Liver (tissue), 8 donors: ENCODE measurements at regions not wholly inside any gene's neighbourhood (a gene's known extent, or its start where the extent isn't known, plus 50 kb on each side); places are given as distances from the start of the nearest gene placed in this dataset.

Experiments used
- DNase-seq: peaks from one replicate; pipeline ENCODE4 v3.0.0-alpha.2; 2017; ENCODE audit warnings: low spot score
- H3K27ac ChIP-seq, 2 donors: one replicate each; pipeline ENCODE4 v1.7.0; 2013; ENCODE audit warnings: inconsistent platforms in 2 of 2, low read length in 2 of 2, control low read depth in 1 of 2, low read depth in 1 of 2, mild to moderate bottlenecking in 1 of 2
- H3K27me3 ChIP-seq, 4 donors: one replicate each; pipeline versions ENCODE4 v1.6.1 to v1.7.0; 2013; ENCODE audit warnings: low read length in 3 of 4, inconsistent platforms in 1 of 4, mild to moderate bottlenecking in 1 of 4, moderate library complexity in 1 of 4; ENCODE audit not compliant: control insufficient read depth in 4 of 4, insufficient read depth in 4 of 4
- H3K36me3 ChIP-seq, 4 donors: one replicate each; pipeline versions ENCODE4 v1.6.1 to v1.7.0; 2013; ENCODE audit warnings: low read length in 3 of 4, mild to moderate bottlenecking in 3 of 4, low read depth in 1 of 4, moderate library complexity in 1 of 4; ENCODE audit not compliant: control insufficient read depth in 4 of 4, insufficient read depth in 3 of 4
- H3K4me1 ChIP-seq, 4 donors: one replicate each; pipeline versions ENCODE4 v1.6.1 to v1.7.0; 2013; ENCODE audit warnings: low read length in 3 of 4, mild to moderate bottlenecking in 3 of 4, moderate library complexity in 1 of 4; ENCODE audit not compliant: control insufficient read depth in 4 of 4, insufficient read depth in 4 of 4
- H3K4me3 ChIP-seq, 3 donors: one replicate each; pipeline versions ENCODE4 v1.6.1 to v1.7.0; 2013; ENCODE audit warnings: low read length in 3 of 3, control low read depth in 1 of 3, low read depth in 1 of 3, mild to moderate bottlenecking in 1 of 3
- H3K9ac ChIP-seq, 2 donors: one replicate each; pipeline ENCODE4 v1.7.0; 2013; ENCODE audit warnings: low read length in 2 of 2, mild to moderate bottlenecking in 2 of 2, moderate library complexity in 2 of 2, control low read depth in 1 of 2, low read depth in 1 of 2
- H3K9me3 ChIP-seq, 4 donors: one replicate each; pipeline versions ENCODE4 v1.6.1 to v1.7.0; 2013; ENCODE audit warnings: low read length in 3 of 4; ENCODE audit not compliant: control insufficient read depth in 4 of 4
- EGR1 ChIP-seq, 2 donors: IDR thresholded peaks; 2 replicates each; pipeline ENCODE4 v1.6.1; 2016 to 2018; ENCODE audit warnings: antibody characterized with exemption in 2 of 2, low read depth in 2 of 2
- FOXA1 ChIP-seq: IDR thresholded peaks from 2 replicates; pipeline ENCODE4 v1.6.1; 2016; ENCODE audit warnings: antibody characterized with exemption
- FOXA2 ChIP-seq: IDR thresholded peaks from 2 replicates; pipeline ENCODE4 v1.6.1; 2016; ENCODE audit warnings: antibody characterized with exemption
- GABPA ChIP-seq, 2 donors: IDR thresholded peaks in 1 of 2; conservative IDR thresholded peaks in 1 of 2; 2 replicates each; pipeline ENCODE4 v1.6.1; 2016; ENCODE audit warnings: antibody characterized with exemption in 2 of 2, mild to moderate bottlenecking in 1 of 2, moderate library complexity in 1 of 2
- HNF4A ChIP-seq, 2 donors: conservative IDR thresholded peaks; 2 replicates each; pipeline ENCODE4 v1.6.1; 2016; ENCODE audit warnings: antibody characterized with exemption in 2 of 2, mild to moderate bottlenecking in 2 of 2
- HNF4G ChIP-seq: IDR thresholded peaks from 2 replicates; pipeline ENCODE4 v1.6.1; 2016; ENCODE audit warnings: antibody characterized with exemption
- JUND ChIP-seq, 2 donors: IDR thresholded peaks; 2 replicates each; pipeline ENCODE4 v1.6.1; 2016; ENCODE audit warnings: antibody characterized with exemption in 2 of 2
- NR2F2 ChIP-seq: IDR thresholded peaks from 2 replicates; pipeline ENCODE4 v1.6.1; 2016; ENCODE audit warnings: antibody characterized with exemption
- RAD21 ChIP-seq, 2 donors: IDR thresholded peaks; 2 replicates each; pipeline ENCODE4 v1.6.1; 2016; ENCODE audit warnings: antibody characterized with exemption in 2 of 2, mild to moderate bottlenecking in 2 of 2
- RXRA ChIP-seq, 2 donors: IDR thresholded peaks; 2 replicates each; pipeline ENCODE4 v1.6.1; 2017 to 2018; ENCODE audit warnings: antibody characterized with exemption in 2 of 2, mild to moderate bottlenecking in 1 of 2
- SP1 ChIP-seq: IDR thresholded peaks from 2 replicates; pipeline ENCODE4 v1.6.1; 2018; ENCODE audit warnings: antibody characterized with exemption, mild to moderate bottlenecking
- TAF1 ChIP-seq: conservative IDR thresholded peaks from 2 replicates; pipeline ENCODE4 v1.6.1; 2016; ENCODE audit warnings: antibody characterized with exemption, mild to moderate bottlenecking
- YY1 ChIP-seq: IDR thresholded peaks from 2 replicates; pipeline ENCODE4 v1.6.1; 2016; ENCODE audit warnings: antibody characterized with exemption, mild to moderate bottlenecking
- WGBS: extraction: QIAGEN DNeasy Blood & Tissue Kit; methylation state at CpG from one replicate; pipeline ENCODE4 v1.1.7; 2013; 5-methylcytosine and 5-hydroxymethylcytosine counted together
- TF ChIP-seq, protein P1 (sequence below): IDR thresholded peaks from 2 replicates; pipeline ENCODE4 v1.6.1; 2016; ENCODE audit warnings: antibody characterized with exemption, mild to moderate bottlenecking
- TF ChIP-seq, protein P2 (sequence below): fragments of 150-350 bp; IDR thresholded peaks from 2 replicates; pipeline ENCODE4 v1.5.1; 2017; ENCODE audit warnings: improper control_type of control experiment, low read depth, low read length; ENCODE audit not compliant: missing input control
- TF ChIP-seq, protein P3 (sequence below): IDR thresholded peaks from 2 replicates; pipeline ENCODE4 v1.6.1; 2016; ENCODE audit warnings: antibody characterized with exemption
- TF ChIP-seq, protein P4 (sequence below): IDR thresholded peaks from 2 replicates; pipeline ENCODE4 v1.6.1; 2016; ENCODE audit warnings: antibody characterized with exemption
- TF ChIP-seq, protein P5 (sequence below): IDR thresholded peaks from 2 replicates; pipeline ENCODE4 v1.6.1; 2016; ENCODE audit warnings: antibody characterized with exemption
- donor health status: healthy.
- donor health status: healthy.
- donor health status: healthy.
- donor health status: healthy.
- donor health status: healthy.

DNA sequence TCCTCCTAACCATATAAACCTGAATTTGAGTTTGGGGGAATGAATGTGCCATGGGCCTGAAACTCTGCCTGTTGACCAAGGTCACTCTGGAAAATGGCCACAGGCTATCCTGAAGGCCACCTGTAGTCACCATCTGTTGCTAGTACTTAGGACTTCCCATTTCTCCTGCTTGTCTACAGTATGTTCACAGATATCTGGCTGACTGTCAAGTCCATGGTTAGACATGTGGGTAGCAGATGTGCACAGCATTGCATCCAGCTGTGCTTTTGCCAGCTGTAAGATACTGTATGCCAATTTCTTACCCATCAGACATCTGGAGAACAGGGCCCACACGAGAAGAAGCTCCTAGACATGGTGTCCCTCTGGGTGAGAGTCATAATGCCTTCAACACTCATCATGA, 475.4 kb downstream of the INSC start:
- no peak overlapping the region for H3K4me3 ChIP-seq
- H3K9ac ChIP-seq, result no peak overlapping the region
- H3K36me3 ChIP-seq, result no peaks in the 10 kb centered on the region
- no peaks in the 10 kb centered on the region for H3K4me1 ChIP-seq
- WGBS, result 81% methylated on average over 1 of the region's 1 CpG
- no peaks in the 10 kb centered on the region for H3K9me3 ChIP-seq
- H3K27ac ChIP-seq, result no peak overlapping the region
- no peak for DNase-seq
- no peaks in the 10 kb centered on the region for H3K27me3 ChIP-seq
- no peak for TF ChIP-seq FOXA1
- TF ChIP-seq FOXA2, result no peak
- TF ChIP-seq GABPA (IDR thresholded peaks at IDR 0.05 in 1 of 2, conservative IDR thresholded peaks at IDR 0.05 in 1 of 2), result no peak
- TF ChIP-seq, protein P1, sequence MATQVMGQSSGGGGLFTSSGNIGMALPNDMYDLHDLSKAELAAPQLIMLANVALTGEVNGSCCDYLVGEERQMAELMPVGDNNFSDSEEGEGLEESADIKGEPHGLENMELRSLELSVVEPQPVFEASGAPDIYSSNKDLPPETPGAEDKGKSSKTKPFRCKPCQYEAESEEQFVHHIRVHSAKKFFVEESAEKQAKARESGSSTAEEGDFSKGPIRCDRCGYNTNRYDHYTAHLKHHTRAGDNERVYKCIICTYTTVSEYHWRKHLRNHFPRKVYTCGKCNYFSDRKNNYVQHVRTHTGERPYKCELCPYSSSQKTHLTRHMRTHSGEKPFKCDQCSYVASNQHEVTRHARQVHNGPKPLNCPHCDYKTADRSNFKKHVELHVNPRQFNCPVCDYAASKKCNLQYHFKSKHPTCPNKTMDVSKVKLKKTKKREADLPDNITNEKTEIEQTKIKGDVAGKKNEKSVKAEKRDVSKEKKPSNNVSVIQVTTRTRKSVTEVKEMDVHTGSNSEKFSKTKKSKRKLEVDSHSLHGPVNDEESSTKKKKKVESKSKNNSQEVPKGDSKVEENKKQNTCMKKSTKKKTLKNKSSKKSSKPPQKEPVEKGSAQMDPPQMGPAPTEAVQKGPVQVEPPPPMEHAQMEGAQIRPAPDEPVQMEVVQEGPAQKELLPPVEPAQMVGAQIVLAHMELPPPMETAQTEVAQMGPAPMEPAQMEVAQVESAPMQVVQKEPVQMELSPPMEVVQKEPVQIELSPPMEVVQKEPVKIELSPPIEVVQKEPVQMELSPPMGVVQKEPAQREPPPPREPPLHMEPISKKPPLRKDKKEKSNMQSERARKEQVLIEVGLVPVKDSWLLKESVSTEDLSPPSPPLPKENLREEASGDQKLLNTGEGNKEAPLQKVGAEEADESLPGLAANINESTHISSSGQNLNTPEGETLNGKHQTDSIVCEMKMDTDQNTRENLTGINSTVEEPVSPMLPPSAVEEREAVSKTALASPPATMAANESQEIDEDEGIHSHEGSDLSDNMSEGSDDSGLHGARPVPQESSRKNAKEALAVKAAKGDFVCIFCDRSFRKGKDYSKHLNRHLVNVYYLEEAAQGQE, result no peak

DNA sequence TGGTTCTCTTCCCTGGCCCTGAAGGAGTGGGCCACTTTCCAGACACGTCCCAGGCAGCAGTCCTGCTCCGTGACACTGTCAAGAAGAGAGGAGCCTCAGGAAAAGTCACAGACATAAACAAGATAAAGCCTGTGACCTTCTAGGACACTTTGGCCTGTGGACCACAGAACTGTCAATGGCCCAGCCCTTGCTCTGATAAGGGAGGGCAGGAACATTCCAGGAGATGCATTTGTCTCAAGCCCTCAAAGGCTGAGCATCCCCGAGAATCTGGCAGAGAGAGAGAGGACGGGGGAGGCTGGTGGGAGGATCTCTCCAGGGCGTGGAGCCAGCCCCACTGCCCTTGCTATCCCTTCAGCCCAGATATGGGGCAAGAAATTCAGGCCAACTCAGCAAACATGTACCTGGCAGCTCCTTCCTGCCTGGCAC, 476.4 kb downstream of the INSC start:
- DNase-seq, result no peak
- Histone ChIP-seq H3K27ac (no peak overlapping the region), H3K27me3 (no peaks in the 10 kb centered on the region), H3K4me3 (no peak overlapping the region), H3K36me3 (no peaks in the 10 kb centered on the region), H3K9me3 (no peaks in the 10 kb centered on the region), H3K9ac (no peak overlapping the region), H3K4me1 (no peaks in the 10 kb centered on the region)
- WGBS, result 78% methylated on average over 5 of the region's 5 CpGs
- TF ChIP-seq FOXA2, result no peak
- TF ChIP-seq, protein P2, sequence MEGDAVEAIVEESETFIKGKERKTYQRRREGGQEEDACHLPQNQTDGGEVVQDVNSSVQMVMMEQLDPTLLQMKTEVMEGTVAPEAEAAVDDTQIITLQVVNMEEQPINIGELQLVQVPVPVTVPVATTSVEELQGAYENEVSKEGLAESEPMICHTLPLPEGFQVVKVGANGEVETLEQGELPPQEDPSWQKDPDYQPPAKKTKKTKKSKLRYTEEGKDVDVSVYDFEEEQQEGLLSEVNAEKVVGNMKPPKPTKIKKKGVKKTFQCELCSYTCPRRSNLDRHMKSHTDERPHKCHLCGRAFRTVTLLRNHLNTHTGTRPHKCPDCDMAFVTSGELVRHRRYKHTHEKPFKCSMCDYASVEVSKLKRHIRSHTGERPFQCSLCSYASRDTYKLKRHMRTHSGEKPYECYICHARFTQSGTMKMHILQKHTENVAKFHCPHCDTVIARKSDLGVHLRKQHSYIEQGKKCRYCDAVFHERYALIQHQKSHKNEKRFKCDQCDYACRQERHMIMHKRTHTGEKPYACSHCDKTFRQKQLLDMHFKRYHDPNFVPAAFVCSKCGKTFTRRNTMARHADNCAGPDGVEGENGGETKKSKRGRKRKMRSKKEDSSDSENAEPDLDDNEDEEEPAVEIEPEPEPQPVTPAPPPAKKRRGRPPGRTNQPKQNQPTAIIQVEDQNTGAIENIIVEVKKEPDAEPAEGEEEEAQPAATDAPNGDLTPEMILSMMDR, result no peak
- TF ChIP-seq, protein P3, sequence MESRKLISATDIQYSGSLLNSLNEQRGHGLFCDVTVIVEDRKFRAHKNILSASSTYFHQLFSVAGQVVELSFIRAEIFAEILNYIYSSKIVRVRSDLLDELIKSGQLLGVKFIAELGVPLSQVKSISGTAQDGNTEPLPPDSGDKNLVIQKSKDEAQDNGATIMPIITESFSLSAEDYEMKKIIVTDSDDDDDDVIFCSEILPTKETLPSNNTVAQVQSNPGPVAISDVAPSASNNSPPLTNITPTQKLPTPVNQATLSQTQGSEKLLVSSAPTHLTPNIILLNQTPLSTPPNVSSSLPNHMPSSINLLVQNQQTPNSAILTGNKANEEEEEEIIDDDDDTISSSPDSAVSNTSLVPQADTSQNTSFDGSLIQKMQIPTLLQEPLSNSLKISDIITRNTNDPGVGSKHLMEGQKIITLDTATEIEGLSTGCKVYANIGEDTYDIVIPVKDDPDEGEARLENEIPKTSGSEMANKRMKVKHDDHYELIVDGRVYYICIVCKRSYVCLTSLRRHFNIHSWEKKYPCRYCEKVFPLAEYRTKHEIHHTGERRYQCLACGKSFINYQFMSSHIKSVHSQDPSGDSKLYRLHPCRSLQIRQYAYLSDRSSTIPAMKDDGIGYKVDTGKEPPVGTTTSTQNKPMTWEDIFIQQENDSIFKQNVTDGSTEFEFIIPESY, result no peak
- TF ChIP-seq YY1, result no peak
- peak; percentile 56 for TF ChIP-seq SP1
- no peak for TF ChIP-seq HNF4A (conservative IDR thresholded peaks at IDR 0.05)
- peak in 1 of 2 donors; percentile 28 for TF ChIP-seq RAD21 (IDR thresholded peaks at IDR 0.05)
- TF ChIP-seq EGR1 (IDR thresholded peaks at IDR 0.05; ENCODE audit: low read depth in 2 of 2), result no peak
- TF ChIP-seq JUND (IDR thresholded peaks at IDR 0.05), result no peak
- TF ChIP-seq, protein P1, result no peak
- peak; percentile 100 for TF ChIP-seq NR2F2
- TF ChIP-seq, protein P4, sequence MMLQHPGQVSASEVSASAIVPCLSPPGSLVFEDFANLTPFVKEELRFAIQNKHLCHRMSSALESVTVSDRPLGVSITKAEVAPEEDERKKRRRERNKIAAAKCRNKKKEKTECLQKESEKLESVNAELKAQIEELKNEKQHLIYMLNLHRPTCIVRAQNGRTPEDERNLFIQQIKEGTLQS, result no peak
- no peak for TF ChIP-seq TAF1
- TF ChIP-seq, protein P5, sequence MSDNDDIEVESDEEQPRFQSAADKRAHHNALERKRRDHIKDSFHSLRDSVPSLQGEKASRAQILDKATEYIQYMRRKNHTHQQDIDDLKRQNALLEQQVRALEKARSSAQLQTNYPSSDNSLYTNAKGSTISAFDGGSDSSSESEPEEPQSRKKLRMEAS, result no peak
- peak; percentile 69 to 84 for TF ChIP-seq RXRA (IDR thresholded peaks at IDR 0.05)
- no peak for TF ChIP-seq GABPA (IDR thresholded peaks at IDR 0.05 in 1 of 2, conservative IDR thresholded peaks at IDR 0.05 in 1 of 2)
- no peak for TF ChIP-seq HNF4G
- no peak for TF ChIP-seq FOXA1
